ENCODE measurements at regions not wholly inside any gene's neighbourhood (a gene's known extent, or its start where the extent isn't known, plus 50 kb on each side); places are given as distances from the start of the nearest gene placed in this dataset.
"Not testable (repeated sequence)": the region's sequence is repeated elsewhere in the genome, so short reads cannot be mapped to it uniquely, and the experiment has no call there.

- TF ChIP-seq CTCF (IDR thresholded peaks at IDR 0.05; ENCODE audit: insufficient read depth, low read length, poor library complexity, severe bottlenecking); EZH2phosphoT487 (conservative IDR thresholded peaks at IDR 0.05; ENCODE audit: low read length): not testable (repeated sequence)
These were observed 62.7 kb upstream of the APP start for GRCh38 chr21:26233297-26233696.
